ENCODE measurements at regions not wholly inside any gene's neighbourhood (a gene's known extent, or its start where the extent isn't known, plus 50 kb on each side); places are given as distances from the start of the nearest gene placed in this dataset.
"Not testable (repeated sequence)": the region's sequence is repeated elsewhere in the genome, so short reads cannot be mapped to it uniquely, and the experiment has no call there.

- H3K4me1 ChIP-seq: no peaks in the 10 kb centered on the region
- H3K27me3 ChIP-seq: no peaks in the 10 kb centered on the region
- H3K4me2 ChIP-seq: no peak overlapping the region
- H3K9me3 ChIP-seq: no peaks in the 10 kb centered on the region
- no peak overlapping the region for H3K4me3 ChIP-seq
- no peak overlapping the region for H3K9ac ChIP-seq
- H3K27ac ChIP-seq: no peak overlapping the region
- no peaks in the 10 kb centered on the region for H3K36me3 ChIP-seq
- TF ChIP-seq Cebpa-rat (IDR thresholded peaks at IDR 0.05): no peak
- no peaks in the 10 kb centered on the region for H4K20me1 ChIP-seq
Observed at GRCh38 chr10:8659982-8660381, 605.5 kb downstream of the GATA3 start.

- TF ChIP-seq Cebpa-rat (IDR thresholded peaks at IDR 0.05): no peak
- no peaks in the 10 kb centered on the region for H3K4me1 ChIP-seq
- no peak overlapping the region for H3K27ac ChIP-seq
- no peaks in the 10 kb centered on the region for H3K9me3 ChIP-seq
- no peaks in the 10 kb centered on the region for H4K20me1 ChIP-seq
- H3K4me2 ChIP-seq: no peak overlapping the region
- H3K27me3 ChIP-seq: no peaks in the 10 kb centered on the region
- H3K4me3 ChIP-seq: no peak overlapping the region
- no peaks in the 10 kb centered on the region for H3K36me3 ChIP-seq
- H3K9ac ChIP-seq: no peak overlapping the region
Observed at GRCh38 chr10:8661886-8662285, 607.4 kb downstream of the GATA3 start.

DNA sequence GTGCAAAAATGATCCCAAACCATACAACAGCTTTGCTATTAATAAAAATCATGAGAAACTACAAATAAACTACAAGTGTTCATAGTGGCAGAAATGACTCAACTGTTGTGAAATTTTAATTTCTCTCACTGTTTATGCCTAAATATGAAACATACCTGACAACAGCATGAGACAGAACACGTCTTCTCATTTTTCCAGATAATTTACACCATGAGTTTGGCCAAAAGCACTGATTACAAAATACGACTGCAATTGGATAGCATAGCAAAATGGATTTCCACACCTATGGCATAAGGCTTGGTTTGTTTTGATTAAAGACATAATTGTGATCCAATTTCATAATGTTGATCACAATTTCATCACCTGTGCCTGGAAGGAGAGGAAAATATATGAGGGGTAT lies 608.6 kb downstream of the GATA3 start:
- H3K27me3 ChIP-seq: no peaks in the 10 kb centered on the region
- no peak for TF ChIP-seq Cebpa-rat (IDR thresholded peaks at IDR 0.05)
- no peak overlapping the region for H3K9ac ChIP-seq
- H4K20me1 ChIP-seq: no peaks in the 10 kb centered on the region
- H3K27ac ChIP-seq: no peak overlapping the region
- H3K9me3 ChIP-seq: no peaks in the 10 kb centered on the region; the same call in 1 of the 2 replicates
- no peaks in the 10 kb centered on the region for H3K4me1 ChIP-seq
- H3K36me3 ChIP-seq: no peaks in the 10 kb centered on the region
- no peak overlapping the region for H3K4me2 ChIP-seq
- no peak overlapping the region for H3K4me3 ChIP-seq

- no peak for TF ChIP-seq Cebpa-rat (IDR thresholded peaks at IDR 0.05)
- no peaks in the 10 kb centered on the region; the same call in 1 of the 2 replicates for H3K9me3 ChIP-seq
- H3K27ac ChIP-seq: no peak overlapping the region
Observed at GRCh38 chr10:8665322-8665721, 610.8 kb downstream of the GATA3 start.

DNA sequence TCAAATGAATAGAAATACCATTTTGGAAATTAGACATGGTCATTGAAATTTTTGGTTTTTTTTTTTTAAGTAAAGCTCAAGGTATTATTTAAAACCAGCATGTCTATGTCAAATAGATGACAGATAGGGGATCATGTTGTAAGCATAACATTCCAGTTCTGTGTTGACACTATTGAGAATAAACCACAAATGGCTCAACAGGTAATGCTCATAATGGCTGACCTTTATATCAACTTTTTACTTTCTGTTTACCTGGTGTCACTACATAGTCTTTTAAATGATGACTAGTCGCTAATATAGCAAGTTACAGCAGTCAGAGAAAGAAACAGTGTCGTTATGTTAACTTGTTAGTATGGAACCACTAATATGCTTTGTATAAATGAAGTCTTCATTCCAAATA lies 616.0 kb downstream of the GATA3 start:
- no peak for TF ChIP-seq Cebpa-rat (IDR thresholded peaks at IDR 0.05)
- Histone ChIP-seq H3K4me1 (no peaks in the 10 kb centered on the region), H3K9me3 (no peaks in the 10 kb centered on the region; the same call in 1 of the 2 replicates), H3K36me3 (no peaks in the 10 kb centered on the region), H3K9ac (no peak overlapping the region), H3K27ac (no peak overlapping the region), H4K20me1 (no peaks in the 10 kb centered on the region), H3K4me3 (no peak overlapping the region), H3K4me2 (no peak overlapping the region), H3K27me3 (no peaks in the 10 kb centered on the region)

More at GRCh38 chr10:8665322-8665721, 610.8 kb downstream of the GATA3 start:
- H3K27me3 ChIP-seq: no peaks in the 10 kb centered on the region
- H3K36me3 ChIP-seq: no peaks in the 10 kb centered on the region
- no peaks in the 10 kb centered on the region for H4K20me1 ChIP-seq
- H3K4me2 ChIP-seq: no peak overlapping the region
- no peaks in the 10 kb centered on the region for H3K4me1 ChIP-seq
- H3K4me3 ChIP-seq: no peak overlapping the region
- no peak overlapping the region for H3K9ac ChIP-seq

DNA sequence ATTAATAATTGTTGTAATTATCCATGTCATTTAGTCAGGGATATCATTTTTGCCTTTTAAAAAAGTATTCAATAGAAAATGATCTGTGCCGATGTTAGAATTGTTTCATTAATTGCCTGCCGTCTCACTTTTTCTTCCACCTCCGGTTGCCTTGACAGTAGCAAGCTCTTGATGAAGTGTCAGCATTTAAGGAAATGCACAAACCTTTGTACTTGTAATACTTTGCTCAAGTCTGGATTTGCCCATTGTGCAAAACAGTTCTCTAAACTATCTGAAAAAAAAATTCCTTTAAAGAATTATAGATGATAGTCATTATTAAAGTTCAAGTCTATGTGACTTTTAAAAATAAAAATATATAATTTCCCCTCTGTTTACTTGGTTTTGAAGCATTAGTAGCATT lies 619.7 kb downstream of the GATA3 start:
- no peak overlapping the region for H3K27ac ChIP-seq
- no peaks in the 10 kb centered on the region for H3K36me3 ChIP-seq
- H3K9ac ChIP-seq: no peak overlapping the region
- H3K4me1 ChIP-seq: no peaks in the 10 kb centered on the region
- no peaks in the 10 kb centered on the region for H4K20me1 ChIP-seq
- H3K4me2 ChIP-seq: no peak overlapping the region
- no peak overlapping the region for H3K4me3 ChIP-seq
- TF ChIP-seq Cebpa-rat (IDR thresholded peaks at IDR 0.05): no peak
- no peaks in the 10 kb centered on the region for H3K27me3 ChIP-seq
- H3K9me3 ChIP-seq: no peaks in the 10 kb centered on the region

DNA sequence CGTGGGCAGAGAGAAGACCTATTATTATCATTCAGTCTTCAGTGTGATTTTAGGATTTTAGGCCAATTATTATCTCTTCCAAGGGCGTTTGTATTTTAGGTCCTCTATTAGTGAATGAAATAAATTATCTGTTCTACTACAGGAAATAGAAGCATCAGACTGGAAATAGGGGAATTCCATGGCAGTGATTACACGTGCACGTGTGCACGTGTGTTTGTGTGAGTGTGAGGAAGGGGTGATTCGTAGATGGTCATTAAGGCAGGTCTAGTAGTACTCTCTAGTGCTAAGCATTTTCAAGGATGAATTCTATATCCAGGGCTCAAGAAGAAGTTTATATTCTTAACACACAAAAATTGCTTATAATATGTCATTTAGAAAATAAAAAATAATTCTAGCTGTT lies 623.2 kb downstream of the GATA3 start:
- TF ChIP-seq Cebpa-rat (IDR thresholded peaks at IDR 0.05): no peak
- H3K9ac ChIP-seq: no peak overlapping the region
- H3K36me3 ChIP-seq: no peaks in the 10 kb centered on the region
- no peak overlapping the region for H3K4me3 ChIP-seq
- H3K4me2 ChIP-seq: no peak overlapping the region
- no peak overlapping the region for H3K27ac ChIP-seq
- no peaks in the 10 kb centered on the region for H4K20me1 ChIP-seq
- H3K27me3 ChIP-seq: no peaks in the 10 kb centered on the region
- H3K4me1 ChIP-seq: no peaks in the 10 kb centered on the region
- no peaks in the 10 kb centered on the region for H3K9me3 ChIP-seq

GRCh38 chr10:8684916-8685315 lies 630.4 kb downstream of the GATA3 start:
- not testable (repeated sequence) for H3K4me2 ChIP-seq, H3K4me1 ChIP-seq, H3K36me3 ChIP-seq, H4K20me1 ChIP-seq, H3K9me3 ChIP-seq, H3K27me3 ChIP-seq, H3K4me3 ChIP-seq, H3K9ac ChIP-seq, H3K27ac ChIP-seq

DNA sequence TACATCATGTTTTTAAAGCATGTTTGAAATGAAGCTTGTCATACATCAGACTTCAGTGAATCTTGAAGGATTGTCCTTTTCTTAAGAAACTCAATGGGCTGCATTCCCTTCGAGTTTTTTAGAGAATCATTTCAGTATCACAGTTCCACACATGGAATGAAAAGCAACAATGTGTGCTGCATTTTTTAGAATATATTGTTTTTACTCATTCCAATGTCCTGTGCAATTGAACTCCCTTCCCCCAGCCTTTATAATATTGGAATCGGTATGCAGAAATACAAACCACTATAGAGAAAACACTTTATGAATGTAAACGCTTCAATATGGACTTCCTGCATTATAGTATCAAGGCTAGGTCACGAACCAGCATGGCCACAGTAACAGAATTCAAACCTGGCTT lies 634.4 kb downstream of the GATA3 start:
- H3K4me1 ChIP-seq: no peaks in the 10 kb centered on the region
- no peak for TF ChIP-seq Cebpa-rat (IDR thresholded peaks at IDR 0.05)
- no peaks in the 10 kb centered on the region for H3K36me3 ChIP-seq
- H3K9me3 ChIP-seq: no peaks in the 10 kb centered on the region
- no peaks in the 10 kb centered on the region for H4K20me1 ChIP-seq
- no peak overlapping the region for H3K4me2 ChIP-seq
- H3K27ac ChIP-seq: no peak overlapping the region
- H3K27me3 ChIP-seq: no peaks in the 10 kb centered on the region
- H3K9ac ChIP-seq: no peak overlapping the region
- H3K4me3 ChIP-seq: no peak overlapping the region

DNA sequence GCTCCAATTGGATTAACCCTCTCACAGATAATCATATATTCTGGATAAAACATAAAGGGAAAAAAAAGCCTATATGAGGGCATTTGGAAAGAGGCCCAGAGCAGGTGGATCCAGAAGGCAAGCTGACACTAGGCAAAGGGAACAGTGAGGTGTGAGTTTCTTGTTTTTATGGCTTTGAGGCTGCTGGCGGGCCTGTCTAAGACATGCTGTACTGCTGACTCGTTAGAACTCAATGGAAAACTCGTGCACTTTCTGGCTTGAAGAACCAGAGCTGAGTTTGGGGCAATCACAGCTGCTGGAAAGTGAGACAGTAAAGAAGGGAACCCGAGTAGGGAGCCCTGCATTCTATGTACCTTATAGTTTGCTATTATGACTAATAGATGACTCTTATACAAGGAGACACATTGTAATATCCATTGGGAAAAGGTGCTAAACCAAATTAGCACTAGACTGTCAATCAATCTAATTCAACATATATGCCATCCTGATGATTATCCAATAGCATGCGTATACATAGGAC lies 637.1 kb downstream of the GATA3 start:
- no peak for TF ChIP-seq Cebpa-rat (IDR thresholded peaks at IDR 0.05)
- Histone ChIP-seq H3K9ac (no peak overlapping the region), H3K4me1 (no peaks in the 10 kb centered on the region), H3K9me3 (no peaks in the 10 kb centered on the region), H4K20me1 (no peaks in the 10 kb centered on the region), H3K36me3 (no peaks in the 10 kb centered on the region), H3K27me3 (no peaks in the 10 kb centered on the region), H3K4me2 (no peak overlapping the region), H3K4me3 (no peak overlapping the region), H3K27ac (no peak overlapping the region)

GRCh38 chr10:8693635-8694034 lies 639.1 kb downstream of the GATA3 start:
- not testable (repeated sequence) for H3K27me3 ChIP-seq, H3K9me3 ChIP-seq, H3K36me3 ChIP-seq, H3K9ac ChIP-seq, H3K4me3 ChIP-seq, H3K4me1 ChIP-seq, H3K4me2 ChIP-seq, H4K20me1 ChIP-seq, H3K27ac ChIP-seq

All from BLaER1 (cell line).